CD4-positive, alpha-beta T cell (primary cell): ENCODE measurements at regions not wholly inside any gene's neighbourhood (a gene's known extent, or its start where the extent isn't known, plus 50 kb on each side); places are given as distances from the start of the nearest gene placed in this dataset.

Source experiments
- ATAC-seq: fragments of 200-7000 bp; cut with Tn5 transposase; one replicate; pipeline ENCODE4 v1.10.0; 2022; ENCODE audit warnings: mild to moderate bottlenecking; ENCODE audit not compliant: poor library complexity
- CTCF ChIA-PET: fragments of 350-600 bp; sonication (Branson Sonifier 250); formaldehyde crosslinking; loops from one replicate; lab custom pipeline; 2021; ENCODE audit warnings: antibody characterized with exemption, inconsistent platforms; lab: Charles Lee
- POLR2A ChIA-PET: fragments of 350-600 bp; sonication (Branson Sonifier 250); formaldehyde crosslinking; loops from one replicate; lab custom pipeline; 2021; ENCODE audit warnings: antibody characterized with exemption, inconsistent platforms; lab: Charles Lee
- DNase-seq, 14 experiments: peaks; one replicate each; pipeline ENCODE4 v3.0.0-alpha.2; 2013 to 2020; ENCODE audit warnings: mixed read lengths in 2 of 14
- H3K27ac ChIP-seq, 2 donors: one replicate each; pipeline versions ENCODE4 v1.5.1 to v1.7.0; 2013; ENCODE audit warnings: low read length in 2 of 2, low read depth in 1 of 2, mild to moderate bottlenecking in 1 of 2
- H3K27me3 ChIP-seq, 2 experiments: 1 replicate in 1 of 2; 2 replicates in 1 of 2; pipeline versions ENCODE4 v1.6.1 to v1.7.0; 2013; ENCODE audit warnings: low read length in 2 of 2, control low read depth in 1 of 2, mild to moderate bottlenecking in 1 of 2, moderate library complexity in 1 of 2; ENCODE audit not compliant: insufficient read depth in 2 of 2, control insufficient read depth in 1 of 2
- H3K36me3 ChIP-seq: one replicate; pipeline ENCODE4 v1.6.1; 2013; ENCODE audit warnings: low read length, control low read depth; ENCODE audit not compliant: insufficient read depth
- H3K4me1 ChIP-seq: one replicate; pipeline ENCODE4 v1.6.1; 2013; ENCODE audit warnings: low read length, control low read depth; ENCODE audit not compliant: insufficient read depth
- H3K4me3 ChIP-seq: one replicate; pipeline ENCODE4 v1.5.1; 2013; ENCODE audit warnings: mild to moderate bottlenecking, low read length, moderate library complexity
- H3K9me3 ChIP-seq, 2 experiments: 1 replicate in 1 of 2; 2 replicates in 1 of 2; pipeline versions ENCODE4 v1.6.1 to v1.7.0; 2013; ENCODE audit warnings: low read length in 2 of 2, mild to moderate bottlenecking in 2 of 2, control low read depth in 1 of 2, moderate library complexity in 1 of 2; ENCODE audit not compliant: control insufficient read depth in 1 of 2, insufficient read depth in 1 of 2
- H3K27ac Mint-ChIP-seq: one replicate; pipeline ENCODE4 v1.8.0; 2020; ENCODE audit warnings: mixed read lengths
- H3K27me3 Mint-ChIP-seq: one replicate; pipeline ENCODE4 v1.8.0; 2021; ENCODE audit warnings: mixed read lengths
- H3K36me3 Mint-ChIP-seq: one replicate; pipeline ENCODE4 v1.8.0; 2021; ENCODE audit warnings: low read depth, mixed read lengths
- H3K4me1 Mint-ChIP-seq: one replicate; pipeline ENCODE4 v1.8.0; 2021; ENCODE audit warnings: low read depth, mixed read lengths
- H3K4me3 Mint-ChIP-seq: one replicate; pipeline ENCODE4 v1.8.0; 2020; ENCODE audit warnings: mild to moderate bottlenecking, mixed read lengths
- H3K9me3 Mint-ChIP-seq: one replicate; pipeline ENCODE4 v1.8.0; 2020; ENCODE audit warnings: mixed read lengths
- CTCF ChIP-seq: fragments of 200-600 bp; IDR thresholded peaks from one replicate; pipeline ENCODE4 v1.8.0; 2022; ENCODE audit warnings: antibody characterized with exemption, mild to moderate bottlenecking
- intact Hi-C, 2 experiments: fragments of 100-400 bp; cut with DNase I in 1 of 2; cut with micrococcal nuclease in 1 of 2; formaldehyde crosslinking; loops; one replicate each; pipeline versions ENCODE4 v1.15.1 to v1.9.0; 2023 to 2025; cut with DNase I, micrococcal nuclease

- H3K36me3 ChIP-seq = no peaks in the 10 kb centered on the region
- CTCF ChIA-PET = interaction anchor here (0.6 kb wide), 1 partner anchor 9 kb away, joined by 3 read pairs; no protein-coding TSS in a partner anchor
- no peak for ATAC-seq
- H3K27me3 ChIP-seq = no peaks in the 10 kb centered on the region
- no peaks in the 10 kb centered on the region for H3K9me3 Mint-ChIP-seq
- no peak overlapping the region for H3K27ac Mint-ChIP-seq
- no peaks in the 10 kb centered on the region for H3K4me1 ChIP-seq
- POLR2A ChIA-PET = no interaction called here
- no peak overlapping the region for H3K4me3 ChIP-seq
- no peak for DNase-seq
- no peaks in the 10 kb centered on the region for H3K36me3 Mint-ChIP-seq
- H3K9me3 ChIP-seq = no peaks in the 10 kb centered on the region
- H3K4me3 Mint-ChIP-seq = no peak overlapping the region
- H3K27me3 Mint-ChIP-seq = peaks cover 4% of the 10 kb centered on the region
- H3K27ac ChIP-seq = no peak overlapping the region
- intact Hi-C loops = no loop called here
- no peaks in the 10 kb centered on the region for H3K4me1 Mint-ChIP-seq
- no peak for TF ChIP-seq CTCF
Measured at GRCh38 chr16:85473909-85474620, 139.1 kb upstream of the GSE1 start.

GRCh38 chr16:85474621-85475217, 138.4 kb upstream of the GSE1 start:
- peaks cover 4% of the 10 kb centered on the region for H3K27me3 Mint-ChIP-seq
- Histone ChIP-seq H3K9me3 (no peaks in the 10 kb centered on the region), H3K4me3 (no peak overlapping the region), H3K27me3 (no peaks in the 10 kb centered on the region), H3K4me1 (no peaks in the 10 kb centered on the region), H3K27ac (no peak overlapping the region), H3K36me3 (no peaks in the 10 kb centered on the region)
- no peak overlapping the region for H3K4me3 Mint-ChIP-seq
- ChIA-PET CTCF (interaction anchor here (0.6 kb wide), 1 partner anchor 10 kb away, joined by 3 read pairs; no protein-coding TSS in a partner anchor), POLR2A (no interaction called here)
- ATAC-seq (no peak), DNase-seq (no peak)
- H3K4me1 Mint-ChIP-seq = no peaks in the 10 kb centered on the region
- H3K27ac Mint-ChIP-seq = no peak overlapping the region
- no peaks in the 10 kb centered on the region for H3K9me3 Mint-ChIP-seq
- TF ChIP-seq CTCF = no peak
- intact Hi-C loops = no loop called here
- H3K36me3 Mint-ChIP-seq = no peaks in the 10 kb centered on the region

GRCh38 chr16:85475233-85475632, 137.9 kb upstream of the GSE1 start:
- ChIA-PET POLR2A (no interaction called here), CTCF (no interaction called here)
- no peaks in the 10 kb centered on the region for H3K36me3 Mint-ChIP-seq
- no peak overlapping the region for H3K4me3 Mint-ChIP-seq
- no peaks in the 10 kb centered on the region for H3K4me1 ChIP-seq
- DNase-seq = no peak
- no peak overlapping the region for H3K4me3 ChIP-seq
- H3K9me3 Mint-ChIP-seq = no peaks in the 10 kb centered on the region
- H3K27ac ChIP-seq = no peak overlapping the region
- ATAC-seq = no peak
- no peaks in the 10 kb centered on the region for H3K4me1 Mint-ChIP-seq
- TF ChIP-seq CTCF = no peak
- no peak overlapping the region for H3K27ac Mint-ChIP-seq
- H3K27me3 ChIP-seq = no peaks in the 10 kb centered on the region
- peaks cover 4% of the 10 kb centered on the region for H3K27me3 Mint-ChIP-seq
- intact Hi-C loops = no loop called here
- no peaks in the 10 kb centered on the region for H3K36me3 ChIP-seq
- no peaks in the 10 kb centered on the region for H3K9me3 ChIP-seq
